HG02973 (cell line): ENCODE measurements at regions not wholly inside any gene's neighbourhood (a gene's known extent, or its start where the extent isn't known, plus 50 kb on each side); places are given as distances from the start of the nearest gene placed in this dataset.
A peak's percentile ranks its signal among the peaks of the same experiment; 100 is the strongest.
"Not testable (repeated sequence)": the region's sequence is repeated elsewhere in the genome, so short reads cannot be mapped to it uniquely, and the experiment has no call there.

Experiments
- ATAC-seq: cut with Tn5 transposase; IDR thresholded peaks from one replicate; pipeline ENCODE4 v1.9.1; 2021; ENCODE audit warnings: moderate library complexity; ENCODE audit not compliant: unreplicated experiment

GRCh38 chr2:13158466-13158865, 441.7 kb downstream of the TRIB2 start:
- no peak for ATAC-seq

- no peak for ATAC-seq
Observed at GRCh38 chr2:13180729-13181128, 464.0 kb downstream of the TRIB2 start.

- ATAC-seq, result peak; percentile 88
Observed at GRCh38 chr2:13193075-13193474, 476.3 kb downstream of the TRIB2 start.

- ATAC-seq, result peak; percentile 64
Observed at GRCh38 chr2:13193900-13194299, 477.2 kb downstream of the TRIB2 start.

GRCh38 chr2:13195270-13195669, 478.5 kb downstream of the TRIB2 start:
- no peak for ATAC-seq

- no peak for ATAC-seq
Observed at GRCh38 chr2:13197248-13197647, 480.5 kb downstream of the TRIB2 start.

GRCh38 chr2:13201924-13202323, 485.2 kb downstream of the TRIB2 start:
- no peak for ATAC-seq

- ATAC-seq, result no peak
Observed at GRCh38 chr2:13212115-13212514, 495.4 kb downstream of the TRIB2 start.

- ATAC-seq, result no peak
Observed at GRCh38 chr2:13218205-13218604, 501.5 kb downstream of the TRIB2 start.

- no peak for ATAC-seq
Observed at GRCh38 chr2:13227578-13227977, 510.8 kb downstream of the TRIB2 start.

GRCh38 chr2:13230221-13230620, 513.5 kb downstream of the TRIB2 start:
- no peak for ATAC-seq

- ATAC-seq, result no peak
Observed at GRCh38 chr2:13240061-13240460, 523.3 kb downstream of the TRIB2 start.

- peak; percentile 51 for ATAC-seq
Observed at GRCh38 chr2:13240789-13241487, 524.2 kb downstream of the TRIB2 start.

GRCh38 chr2:13252615-13253014, 535.9 kb downstream of the TRIB2 start:
- no peak for ATAC-seq

- ATAC-seq, result no peak
Observed at GRCh38 chr2:13255485-13255884, 538.7 kb downstream of the TRIB2 start.

GRCh38 chr2:13260402-13260801, 543.7 kb downstream of the TRIB2 start:
- no peak for ATAC-seq

- ATAC-seq, result no peak
Observed at GRCh38 chr2:13266166-13266565, 549.4 kb downstream of the TRIB2 start.

- no peak for ATAC-seq
Observed at GRCh38 chr2:13284688-13285087, 568.0 kb downstream of the TRIB2 start.

GRCh38 chr2:13289310-13289709, 572.6 kb downstream of the TRIB2 start:
- peak; percentile 50 for ATAC-seq

GRCh38 chr2:13308478-13308805, 591.7 kb downstream of the TRIB2 start:
- ATAC-seq, result not testable (repeated sequence)

GRCh38 chr2:13308989-13309388, 592.3 kb downstream of the TRIB2 start:
- no peak for ATAC-seq

GRCh38 chr2:13332060-13332459, 615.3 kb downstream of the TRIB2 start:
- no peak for ATAC-seq

- not testable (repeated sequence) for ATAC-seq
Observed at GRCh38 chr2:13334071-13334470, 617.3 kb downstream of the TRIB2 start.
